OCI-LY7 (cell line): ENCODE measurements at regions not wholly inside any gene's neighbourhood (a gene's known extent, or its start where the extent isn't known, plus 50 kb on each side); places are given as distances from the start of the nearest gene placed in this dataset.

ENCODE experiments used
- EZH2phosphoT487 ChIP-seq: fragments of 200-600 bp; sonication (generic); IDR thresholded peaks from 2 replicates; pipeline ENCODE4 v1.6.1; 2018; ENCODE audit warnings: low read depth, borderline replicate concordance, mild to moderate bottlenecking, mixed run types, antibody characterized with exemption, low read length, moderate library complexity, mixed read lengths
- TF ChIP-seq, protein P1 (sequence below): fragments of 200-600 bp; sonication (generic); conservative IDR thresholded peaks from 2 replicates; pipeline ENCODE4 v1.5.1; 2014; ENCODE audit warnings: mild to moderate bottlenecking, antibody characterized with exemption, low read length, moderate library complexity, mixed read lengths

DNA sequence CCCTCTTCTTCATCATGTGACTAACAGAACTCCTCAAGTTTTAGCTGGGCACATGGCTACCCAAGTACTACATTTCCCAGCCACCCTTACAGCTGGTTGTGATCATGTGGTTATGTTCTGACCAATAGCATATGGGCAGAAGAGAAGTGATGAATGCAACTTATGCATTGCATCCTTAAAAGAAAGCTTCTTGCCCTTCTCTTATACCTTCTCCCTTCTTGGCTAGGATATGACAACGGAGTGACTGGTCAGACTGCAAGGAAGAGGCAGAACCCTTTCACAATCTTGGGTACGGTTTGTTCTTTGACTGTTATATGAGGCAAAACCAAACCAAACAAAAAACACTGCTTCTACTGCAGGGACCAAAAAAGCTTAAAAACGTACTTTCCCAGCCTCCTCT, 66.5 kb upstream of the MAX start:
- TF ChIP-seq, protein P1, sequence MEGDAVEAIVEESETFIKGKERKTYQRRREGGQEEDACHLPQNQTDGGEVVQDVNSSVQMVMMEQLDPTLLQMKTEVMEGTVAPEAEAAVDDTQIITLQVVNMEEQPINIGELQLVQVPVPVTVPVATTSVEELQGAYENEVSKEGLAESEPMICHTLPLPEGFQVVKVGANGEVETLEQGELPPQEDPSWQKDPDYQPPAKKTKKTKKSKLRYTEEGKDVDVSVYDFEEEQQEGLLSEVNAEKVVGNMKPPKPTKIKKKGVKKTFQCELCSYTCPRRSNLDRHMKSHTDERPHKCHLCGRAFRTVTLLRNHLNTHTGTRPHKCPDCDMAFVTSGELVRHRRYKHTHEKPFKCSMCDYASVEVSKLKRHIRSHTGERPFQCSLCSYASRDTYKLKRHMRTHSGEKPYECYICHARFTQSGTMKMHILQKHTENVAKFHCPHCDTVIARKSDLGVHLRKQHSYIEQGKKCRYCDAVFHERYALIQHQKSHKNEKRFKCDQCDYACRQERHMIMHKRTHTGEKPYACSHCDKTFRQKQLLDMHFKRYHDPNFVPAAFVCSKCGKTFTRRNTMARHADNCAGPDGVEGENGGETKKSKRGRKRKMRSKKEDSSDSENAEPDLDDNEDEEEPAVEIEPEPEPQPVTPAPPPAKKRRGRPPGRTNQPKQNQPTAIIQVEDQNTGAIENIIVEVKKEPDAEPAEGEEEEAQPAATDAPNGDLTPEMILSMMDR = no peak
- no peak for TF ChIP-seq EZH2phosphoT487
